HAP-1 (cell line): ENCODE measurements at regions not wholly inside any gene's neighbourhood (a gene's known extent, or its start where the extent isn't known, plus 50 kb on each side); places are given as distances from the start of the nearest gene placed in this dataset.
"Not testable (repeated sequence)": the region's sequence is repeated elsewhere in the genome, so short reads cannot be mapped to it uniquely, and the experiment has no call there.

Experiments
- DNase-seq, 2 experiments: peaks; one replicate each; pipeline ENCODE4 v3.0.0-alpha.2; 2016 to 2020; ENCODE audit warnings: low spot score in 2 of 2
- H3K27me3 ChIP-seq: fragments of 250-450 bp; sonication (Bioruptor Pico); 2 replicates; pipeline ENCODE4 v1.5.1; 2020; ENCODE audit warnings: low read depth, mild to moderate bottlenecking, moderate library complexity
- H3K36me3 ChIP-seq: fragments of 250-450 bp; sonication (Bioruptor Pico); replicated peaks from 2 replicates; pipeline ENCODE4 v1.5.1; 2020; ENCODE audit warnings: mild to moderate bottlenecking
- H3K4me1 ChIP-seq: fragments of 250-450 bp; sonication (Bioruptor Pico); 2 replicates; pipeline ENCODE4 v1.5.1; 2020; ENCODE audit warnings: mild to moderate bottlenecking
- H3K4me3 ChIP-seq: fragments of 250-450 bp; sonication (Bioruptor Pico); 2 replicates; pipeline ENCODE4 v1.5.1; 2020; ENCODE audit warnings: mild to moderate bottlenecking, moderate library complexity
- H3K9me3 ChIP-seq: fragments of 250-450 bp; sonication (Bioruptor Pico); 2 replicates; pipeline ENCODE4 v1.5.1; 2020; ENCODE audit warnings: mild to moderate bottlenecking, moderate library complexity
- in situ Hi-C: fragments of 300-500 bp; cut with MboI; formaldehyde crosslinking; loops from 3 replicates; pipeline ENCODE4 v1.14.3; 2020; ENCODE audit warnings: low sequenced_read_pairs, inconsistent platforms, mixed read lengths

GRCh38 chr16:65235339-65236177, 113.7 kb upstream of the CDH11 start:
- no peaks in the 10 kb centered on the region for H3K9me3 ChIP-seq
- no peaks in the 10 kb centered on the region for H3K27me3 ChIP-seq
- DNase-seq: no peak
- H3K4me3 ChIP-seq: no peak overlapping the region
- H3K36me3 ChIP-seq: no peaks in the 10 kb centered on the region
- H3K4me1 ChIP-seq: no peaks in the 10 kb centered on the region
- in situ Hi-C loops: no loop called here

- DNase-seq, H3K9me3 ChIP-seq, H3K4me1 ChIP-seq, H3K27me3 ChIP-seq, H3K4me3 ChIP-seq, in situ Hi-C loops, H3K36me3 ChIP-seq: not testable (repeated sequence)
These were observed 113.0 kb upstream of the CDH11 start for GRCh38 chr16:65234721-65235320.

- Histone ChIP-seq H3K27me3 (no peaks in the 10 kb centered on the region), H3K36me3 (no peaks in the 10 kb centered on the region), H3K9me3 (no peaks in the 10 kb centered on the region), H3K4me1 (no peaks in the 10 kb centered on the region), H3K4me3 (no peak overlapping the region)
- DNase-seq: no peak
- in situ Hi-C loops: no loop called here
These were observed 107.4 kb upstream of the CDH11 start for GRCh38 chr16:65229191-65229662.

- in situ Hi-C loops: no loop called here
- no peaks in the 10 kb centered on the region for H3K27me3 ChIP-seq
- DNase-seq: no peak
- no peaks in the 10 kb centered on the region for H3K36me3 ChIP-seq
- no peaks in the 10 kb centered on the region for H3K4me1 ChIP-seq
- H3K4me3 ChIP-seq: no peak overlapping the region
- no peaks in the 10 kb centered on the region for H3K9me3 ChIP-seq
These were observed 105.4 kb upstream of the CDH11 start for GRCh38 chr16:65227150-65227835.

GRCh38 chr16:65226077-65226476, 104.2 kb upstream of the CDH11 start:
- H3K4me3 ChIP-seq: no peak overlapping the region
- H3K36me3 ChIP-seq: no peaks in the 10 kb centered on the region
- in situ Hi-C loops: no loop called here
- no peaks in the 10 kb centered on the region for H3K4me1 ChIP-seq
- no peaks in the 10 kb centered on the region for H3K27me3 ChIP-seq
- DNase-seq: no peak
- H3K9me3 ChIP-seq: no peaks in the 10 kb centered on the region

GRCh38 chr16:65225488-65225887, 103.6 kb upstream of the CDH11 start:
- in situ Hi-C loops: no loop called here
- Histone ChIP-seq H3K4me1 (no peaks in the 10 kb centered on the region), H3K9me3 (no peaks in the 10 kb centered on the region), H3K4me3 (no peak overlapping the region), H3K27me3 (no peaks in the 10 kb centered on the region), H3K36me3 (no peaks in the 10 kb centered on the region)
- DNase-seq: no peak

DNA sequence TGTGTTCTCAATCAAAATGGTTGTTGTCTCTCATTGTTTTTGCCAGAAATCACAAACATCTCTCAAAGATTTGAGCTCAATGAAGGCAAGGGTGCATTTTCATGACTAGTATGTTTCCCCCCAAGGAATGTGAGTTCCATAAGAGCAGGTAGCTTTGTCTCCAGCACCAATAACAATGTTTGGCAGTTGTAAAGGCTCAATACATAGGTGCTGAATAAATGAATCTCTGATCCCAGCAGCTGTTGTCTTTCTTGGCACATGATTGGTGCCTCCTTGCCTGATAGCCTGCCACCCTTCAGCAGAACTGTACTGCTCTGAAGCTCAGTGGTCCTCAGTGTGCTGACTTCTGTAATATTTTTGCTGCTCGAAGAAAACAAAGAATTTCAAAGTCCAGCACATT, 103.1 kb upstream of the CDH11 start:
- in situ Hi-C loops: no loop called here
- Histone ChIP-seq H3K4me3 (no peak overlapping the region), H3K9me3 (no peaks in the 10 kb centered on the region), H3K27me3 (no peaks in the 10 kb centered on the region), H3K36me3 (no peaks in the 10 kb centered on the region), H3K4me1 (no peaks in the 10 kb centered on the region)
- no peak for DNase-seq

DNA sequence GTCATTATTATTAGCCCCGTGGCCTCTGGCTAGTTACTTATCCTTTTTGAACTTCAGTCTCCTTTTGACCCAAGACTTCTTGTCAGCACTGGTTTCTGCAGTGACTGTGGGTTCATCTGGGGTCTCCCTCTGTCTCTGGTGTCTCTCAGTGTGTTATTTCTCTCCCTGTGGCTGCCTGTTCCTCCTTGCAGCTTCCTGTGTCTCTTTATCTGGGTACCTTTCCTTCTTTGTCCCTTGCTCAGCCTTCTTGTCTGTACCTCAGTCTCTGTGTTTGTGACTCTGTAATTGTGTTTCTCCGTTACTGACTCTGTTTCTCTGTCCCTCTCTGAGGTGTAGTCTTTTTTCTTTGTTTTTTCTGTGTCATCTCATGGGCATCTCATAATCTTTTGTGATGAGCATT, 102.6 kb upstream of the CDH11 start:
- Histone ChIP-seq H3K36me3 (no peaks in the 10 kb centered on the region), H3K4me3 (no peak overlapping the region), H3K27me3 (no peaks in the 10 kb centered on the region), H3K9me3 (no peaks in the 10 kb centered on the region), H3K4me1 (no peaks in the 10 kb centered on the region)
- no peak for DNase-seq
- in situ Hi-C loops: no loop called here

DNA sequence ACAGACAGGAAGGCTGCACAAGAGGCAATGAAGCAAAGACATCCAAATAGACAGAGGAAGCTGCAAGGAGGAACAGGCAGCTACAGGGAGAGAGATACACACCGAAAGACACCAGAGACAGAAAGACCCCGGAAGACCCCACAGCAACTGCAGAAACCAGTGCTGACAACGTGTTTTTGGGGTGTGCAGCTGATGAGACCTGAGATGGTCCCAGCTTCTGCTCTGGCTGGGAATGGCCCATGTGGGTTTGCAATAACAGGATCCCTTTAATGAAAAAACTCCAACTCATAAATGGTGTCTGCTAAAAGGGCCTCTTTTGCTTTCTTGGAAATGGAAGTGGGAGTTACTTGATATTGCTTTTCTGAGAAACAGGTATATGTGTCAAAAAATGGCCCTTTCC, 101.5 kb upstream of the CDH11 start:
- Histone ChIP-seq H3K27me3 (no peaks in the 10 kb centered on the region), H3K36me3 (no peaks in the 10 kb centered on the region), H3K9me3 (0 out of 2 replicates have a peak, but pooled peaks cover 2% of the 10 kb centered on the region), H3K4me3 (no peak overlapping the region), H3K4me1 (no peaks in the 10 kb centered on the region)
- no peak for DNase-seq
- in situ Hi-C loops: no loop called here

DNA sequence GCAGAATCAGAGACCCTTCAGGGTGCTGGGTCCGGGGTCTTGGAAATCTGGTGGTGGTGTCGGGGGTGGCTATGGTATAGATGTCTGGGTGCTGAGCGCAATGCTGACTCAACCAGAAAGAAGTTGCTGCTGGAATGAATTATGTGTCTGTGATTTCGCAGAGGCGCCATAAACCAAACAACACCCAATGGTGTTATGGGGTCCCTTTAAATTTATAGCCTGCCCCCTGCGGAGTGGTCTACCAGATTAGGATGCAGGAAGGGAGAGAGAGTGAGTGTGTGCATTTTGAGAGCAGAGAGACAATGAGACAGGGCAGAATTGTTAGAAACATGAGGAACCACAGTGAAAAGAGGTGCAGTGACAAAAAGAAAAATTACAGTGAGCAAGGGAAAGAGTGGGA, 100.7 kb upstream of the CDH11 start:
- no peaks in the 10 kb centered on the region for H3K27me3 ChIP-seq
- 0 out of 2 replicates have a peak, but pooled peaks cover 2% of the 10 kb centered on the region for H3K9me3 ChIP-seq
- no peaks in the 10 kb centered on the region for H3K36me3 ChIP-seq
- in situ Hi-C loops: no loop called here
- DNase-seq: no peak
- no peaks in the 10 kb centered on the region for H3K4me1 ChIP-seq
- H3K4me3 ChIP-seq: no peak overlapping the region

GRCh38 chr16:65222049-65222448, 100.2 kb upstream of the CDH11 start:
- no peak for DNase-seq
- in situ Hi-C loops: no loop called here
- no peaks in the 10 kb centered on the region for H3K4me1 ChIP-seq
- no peaks in the 10 kb centered on the region for H3K27me3 ChIP-seq
- no peak overlapping the region for H3K4me3 ChIP-seq
- 0 out of 2 replicates have a peak, but pooled peaks cover 2% of the 10 kb centered on the region for H3K9me3 ChIP-seq
- no peaks in the 10 kb centered on the region for H3K36me3 ChIP-seq

GRCh38 chr16:65219786-65220185, 97.9 kb upstream of the CDH11 start:
- Histone ChIP-seq H3K9me3 (0 out of 2 replicates have a peak, but pooled peaks cover 2% of the 10 kb centered on the region), H3K27me3 (no peaks in the 10 kb centered on the region), H3K4me1 (no peaks in the 10 kb centered on the region), H3K36me3 (no peaks in the 10 kb centered on the region), H3K4me3 (no peak overlapping the region)
- no peak for DNase-seq
- in situ Hi-C loops: no loop called here

DNA sequence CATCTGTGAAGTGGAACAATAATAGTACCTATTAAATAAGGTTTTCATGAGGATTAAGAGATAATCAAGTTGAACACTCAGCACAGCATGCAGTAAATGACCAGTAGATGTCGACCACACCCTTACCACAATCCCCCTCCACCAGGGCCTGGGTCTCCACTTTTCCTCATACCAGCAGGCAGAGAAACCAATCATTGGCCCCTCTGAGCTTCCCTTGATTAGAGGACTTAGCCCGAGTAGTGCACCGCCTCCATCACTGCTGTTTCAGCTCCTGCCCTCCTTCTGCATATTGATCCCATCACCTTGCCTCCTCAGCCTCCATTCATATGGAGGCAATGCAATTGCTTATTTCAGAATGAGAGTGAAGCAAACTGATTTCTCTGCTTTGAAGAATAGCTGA, 96.5 kb upstream of the CDH11 start:
- Histone ChIP-seq H3K4me3 (no peak overlapping the region), H3K4me1 (no peaks in the 10 kb centered on the region), H3K9me3 (0 out of 2 replicates have a peak, but pooled peaks cover 2% of the 10 kb centered on the region), H3K36me3 (no peaks in the 10 kb centered on the region), H3K27me3 (no peaks in the 10 kb centered on the region)
- in situ Hi-C loops: no loop called here
- DNase-seq: no peak
